ENCODE measurements at regions not wholly inside any gene's neighbourhood (a gene's known extent, or its start where the extent isn't known, plus 50 kb on each side); places are given as distances from the start of the nearest gene placed in this dataset.
"Not testable (repeated sequence)": the region's sequence is repeated elsewhere in the genome, so short reads cannot be mapped to it uniquely, and the experiment has no call there.

GRCh38 chr10:35933491-35933890 lies 291.4 kb upstream of the FZD8 start (continued):
- TF ChIP-seq ELF1 (IDR thresholded peaks at IDR 0.05; ENCODE audit: borderline replicate concordance, low read depth) (no peak), SIN3A (IDR thresholded peaks at IDR 0.05; ENCODE audit: low read depth) (no peak), CBX3 (IDR thresholded peaks at IDR 0.05; ENCODE audit: low read depth) (no peak), TCF7L2 (IDR thresholded peaks at IDR 0.05; ENCODE audit: borderline replicate concordance, extremely low read depth, insufficient read depth, insufficient read length) (no peak), JUND (IDR thresholded peaks at IDR 0.05) (no peak), CEBPB (IDR thresholded peaks at IDR 0.05; ENCODE audit: low read depth) (no peak), RAD21 (IDR thresholded peaks at IDR 0.05; ENCODE audit: low read depth) (no peak)
- TF ChIP-seq, protein P1, sequence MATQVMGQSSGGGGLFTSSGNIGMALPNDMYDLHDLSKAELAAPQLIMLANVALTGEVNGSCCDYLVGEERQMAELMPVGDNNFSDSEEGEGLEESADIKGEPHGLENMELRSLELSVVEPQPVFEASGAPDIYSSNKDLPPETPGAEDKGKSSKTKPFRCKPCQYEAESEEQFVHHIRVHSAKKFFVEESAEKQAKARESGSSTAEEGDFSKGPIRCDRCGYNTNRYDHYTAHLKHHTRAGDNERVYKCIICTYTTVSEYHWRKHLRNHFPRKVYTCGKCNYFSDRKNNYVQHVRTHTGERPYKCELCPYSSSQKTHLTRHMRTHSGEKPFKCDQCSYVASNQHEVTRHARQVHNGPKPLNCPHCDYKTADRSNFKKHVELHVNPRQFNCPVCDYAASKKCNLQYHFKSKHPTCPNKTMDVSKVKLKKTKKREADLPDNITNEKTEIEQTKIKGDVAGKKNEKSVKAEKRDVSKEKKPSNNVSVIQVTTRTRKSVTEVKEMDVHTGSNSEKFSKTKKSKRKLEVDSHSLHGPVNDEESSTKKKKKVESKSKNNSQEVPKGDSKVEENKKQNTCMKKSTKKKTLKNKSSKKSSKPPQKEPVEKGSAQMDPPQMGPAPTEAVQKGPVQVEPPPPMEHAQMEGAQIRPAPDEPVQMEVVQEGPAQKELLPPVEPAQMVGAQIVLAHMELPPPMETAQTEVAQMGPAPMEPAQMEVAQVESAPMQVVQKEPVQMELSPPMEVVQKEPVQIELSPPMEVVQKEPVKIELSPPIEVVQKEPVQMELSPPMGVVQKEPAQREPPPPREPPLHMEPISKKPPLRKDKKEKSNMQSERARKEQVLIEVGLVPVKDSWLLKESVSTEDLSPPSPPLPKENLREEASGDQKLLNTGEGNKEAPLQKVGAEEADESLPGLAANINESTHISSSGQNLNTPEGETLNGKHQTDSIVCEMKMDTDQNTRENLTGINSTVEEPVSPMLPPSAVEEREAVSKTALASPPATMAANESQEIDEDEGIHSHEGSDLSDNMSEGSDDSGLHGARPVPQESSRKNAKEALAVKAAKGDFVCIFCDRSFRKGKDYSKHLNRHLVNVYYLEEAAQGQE (IDR thresholded peaks at IDR 0.05; ENCODE audit: low read depth): no peak

- H2AFZ ChIP-seq (ENCODE audit: low read depth, low read length, poor library complexity, severe bottlenecking); CTCF ChIA-PET; H3K4me2 ChIP-seq (ENCODE audit: low read length); H3K27me3 ChIP-seq (ENCODE audit: insufficient read depth, low read length); ATAC-seq; H3K79me2 ChIP-seq (ENCODE audit: insufficient read depth, low read length); POLR2A ChIA-PET; BruUV-seq (replicated peaks); H3K4me3 ChIP-seq (replicated peaks in 1 of 2; ENCODE audit: low read depth in 1 of 2, low read length in 2 of 2); RAD21 ChIA-PET (ENCODE audit: low non-redundant PET in 1 of 2, low total read pairs in 2 of 2, uncharacterized antibody in 2 of 2, unreplicated experiment in 2 of 2); H3K36me3 ChIP-seq (ENCODE audit: control insufficient read depth in 1 of 2, insufficient read depth in 2 of 2, low read length in 2 of 2); H3K9me3 ChIP-seq (ENCODE audit: control insufficient read depth in 1 of 2, insufficient read depth in 1 of 2, low read depth in 1 of 2, low read length in 2 of 2); DNase-seq (ENCODE audit: low read depth, low spot score); H3K4me1 ChIP-seq (ENCODE audit: control insufficient read depth in 1 of 2, insufficient read depth in 2 of 2, low read length in 2 of 2); H3K9me2 ChIP-seq (ENCODE audit: insufficient read depth); intact Hi-C loops (cut with micrococcal nuclease); H3K27ac ChIP-seq (ENCODE audit: low read depth, low read length); H3K9ac ChIP-seq (ENCODE audit: low read length); H4K20me1 ChIP-seq (ENCODE audit: insufficient read depth): not testable (repeated sequence)
These were observed 287.9 kb upstream of the FZD8 start for GRCh38 chr10:35929962-35930361.
